Mesodermal cell (in vitro differentiated cells): ENCODE measurements at regions not wholly inside any gene's neighbourhood (a gene's known extent, or its start where the extent isn't known, plus 50 kb on each side); places are given as distances from the start of the nearest gene placed in this dataset.

Experiments used
- H3K27ac ChIP-seq: 2 replicates; pipeline ENCODE4 v1.7.0; 2013; ENCODE audit warnings: mild to moderate bottlenecking, low read depth, low read length, moderate library complexity; ENCODE audit not compliant: severe bottlenecking
- H3K36me3 ChIP-seq: 2 replicates; pipeline ENCODE4 v1.7.1; 2013; ENCODE audit warnings: mild to moderate bottlenecking, low read length, moderate library complexity; ENCODE audit not compliant: control insufficient read depth, insufficient read depth
- H3K4me1 ChIP-seq: one replicate; pipeline ENCODE4 v1.7.1; 2013; ENCODE audit warnings: mild to moderate bottlenecking, low read length; ENCODE audit not compliant: insufficient read depth, control insufficient read depth, poor library complexity, severe bottlenecking
- H3K4me3 ChIP-seq: 2 replicates; pipeline ENCODE4 v1.7.0; 2013; ENCODE audit warnings: low read length, control low read depth, mild to moderate bottlenecking; ENCODE audit not compliant: insufficient read depth, poor library complexity, severe bottlenecking; ENCODE audit errors: extremely low read depth
- H3K9me3 ChIP-seq: 2 replicates; pipeline ENCODE4 v1.7.1; 2013; ENCODE audit warnings: mild to moderate bottlenecking, low read length, moderate library complexity; ENCODE audit not compliant: control insufficient read depth
- WGBS, 2 experiments: methylation state at CpG; one replicate each; pipeline ENCODE4 v1.1.5; 2013; ENCODE audit warnings: missing lambda C conversion rate in 2 of 2; ENCODE audit not compliant: insufficient coverage in 2 of 2; 5-methylcytosine and 5-hydroxymethylcytosine counted together

DNA sequence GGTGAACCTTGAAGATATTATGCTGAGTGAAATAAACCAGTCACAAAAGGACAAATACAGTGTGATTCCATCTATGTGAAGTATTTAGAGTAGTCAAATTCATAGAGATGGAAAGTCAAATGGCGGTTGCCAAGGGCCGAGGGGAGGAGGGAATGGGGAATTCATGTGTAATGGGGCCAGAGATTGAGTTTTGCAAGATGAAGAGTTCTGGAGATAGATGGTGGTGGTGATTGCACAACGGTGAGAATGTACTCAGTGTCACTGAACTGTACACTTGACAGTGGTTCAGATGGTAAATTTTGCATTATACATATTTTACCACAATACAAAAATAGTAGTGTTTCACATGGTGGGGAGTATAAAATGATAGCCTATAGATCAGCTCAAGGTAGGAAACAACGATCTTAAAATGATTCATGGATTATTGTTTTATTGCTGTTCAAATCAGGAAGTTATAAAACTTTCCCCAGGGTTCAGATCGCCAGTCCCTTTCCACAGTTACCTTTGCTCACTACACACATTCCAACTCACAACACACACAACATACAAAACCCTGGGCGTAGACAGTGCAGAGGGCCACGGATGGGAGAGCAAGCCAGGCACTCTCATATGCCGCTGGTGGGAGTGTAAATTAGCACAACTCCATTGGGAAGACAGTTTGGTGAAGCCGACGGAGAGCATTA, 219.9 kb downstream of the ZIC5 start:
- 95 to 96% methylated on average over 4 to 5 of the region's 10 CpGs for WGBS, 2 experiments
- H3K4me1 ChIP-seq, result peaks cover 11% of the 10 kb centered on the region
- no peaks in the 10 kb centered on the region for H3K9me3 ChIP-seq
- no peak overlapping the region for H3K4me3 ChIP-seq
- no peaks in the 10 kb centered on the region for H3K36me3 ChIP-seq
- H3K27ac ChIP-seq, result no peak overlapping the region

DNA sequence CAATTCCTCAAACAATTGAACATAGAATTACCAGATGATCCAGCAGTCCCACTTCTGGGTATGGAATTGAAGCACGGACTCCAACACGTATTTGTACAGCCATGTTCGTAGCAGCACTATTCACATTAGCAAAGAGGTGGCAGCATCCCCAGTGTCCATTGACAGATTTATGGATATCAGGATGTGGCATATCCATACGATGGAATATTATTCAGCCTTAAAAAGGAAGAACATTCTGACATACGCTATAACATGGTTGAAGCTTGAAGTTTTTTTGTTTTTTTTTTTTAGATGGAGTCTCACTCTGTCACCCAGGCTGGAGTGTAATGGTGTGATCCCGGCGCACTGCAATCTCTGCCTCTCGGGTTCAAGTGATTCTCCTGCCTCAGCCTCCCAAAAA, 220.6 kb downstream of the ZIC5 start:
- no peak overlapping the region for H3K4me3 ChIP-seq
- no peaks in the 10 kb centered on the region for H3K36me3 ChIP-seq
- no peaks in the 10 kb centered on the region for H3K9me3 ChIP-seq
- peaks cover 5% of the 10 kb centered on the region for H3K4me1 ChIP-seq
- no peak overlapping the region for H3K27ac ChIP-seq
- WGBS, 2 experiments, result 97% methylated on average over 5 to 7 of the region's 8 CpGs

DNA sequence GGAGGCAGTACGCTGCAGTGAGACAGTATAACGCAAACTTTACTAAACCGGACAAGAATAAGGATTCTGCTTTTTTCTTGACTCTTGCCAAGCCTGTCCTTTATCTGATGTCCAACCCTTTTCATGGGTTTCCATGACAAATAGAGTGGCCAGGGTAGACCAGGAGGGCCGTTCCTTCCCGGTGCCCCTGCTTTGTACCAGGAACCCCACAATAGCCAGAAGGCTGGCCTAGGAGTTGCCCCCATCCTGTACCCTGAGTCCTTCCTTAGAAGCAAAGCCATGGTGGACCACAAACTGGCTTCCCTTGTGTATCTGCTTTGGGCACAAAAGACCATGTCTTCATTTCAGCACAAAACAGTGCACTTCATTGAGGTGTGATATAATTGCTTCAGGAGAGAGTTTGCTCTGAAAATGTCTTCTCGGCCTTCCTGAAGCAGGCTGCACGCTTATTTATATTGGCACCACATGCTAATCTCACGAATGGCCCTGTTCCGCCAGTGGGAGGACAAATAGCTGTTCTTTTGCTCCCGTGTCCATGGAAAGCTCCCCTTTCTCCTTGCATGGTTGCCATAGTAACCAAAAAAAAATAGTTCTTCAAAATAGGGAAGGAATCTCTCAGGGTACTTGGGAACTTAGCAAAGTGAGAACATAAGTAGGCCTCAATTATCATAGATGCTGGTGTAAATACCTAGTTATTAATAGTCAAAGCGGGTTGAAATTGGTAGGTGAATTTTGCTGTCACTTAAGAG, 222.1 kb downstream of the ZIC5 start:
- no peak overlapping the region for H3K4me3 ChIP-seq
- H3K9me3 ChIP-seq, result no peaks in the 10 kb centered on the region
- H3K4me1 ChIP-seq, result no peaks in the 10 kb centered on the region
- no peak overlapping the region for H3K27ac ChIP-seq
- no peaks in the 10 kb centered on the region for H3K36me3 ChIP-seq
- WGBS, 2 experiments, result 88 to 91% methylated on average over 9 of the region's 11 CpGs

DNA sequence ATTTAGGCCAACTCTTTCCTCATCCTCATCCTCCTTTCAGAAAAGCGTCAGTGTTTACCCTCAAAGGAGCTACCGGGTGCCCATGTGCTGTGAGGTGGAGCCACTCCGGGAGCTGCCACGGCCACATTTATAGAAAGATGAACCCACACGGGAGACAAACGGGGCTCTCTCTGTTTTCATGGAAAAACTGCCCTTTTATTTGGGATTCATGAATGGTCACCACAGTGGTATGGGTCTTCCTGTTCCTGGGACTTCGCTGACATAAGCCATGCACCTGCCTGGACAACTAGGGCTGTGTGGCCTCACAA, 224.2 kb downstream of the ZIC5 start:
- Histone ChIP-seq H3K4me3 (no peak overlapping the region), H3K9me3 (no peaks in the 10 kb centered on the region), H3K36me3 (no peaks in the 10 kb centered on the region), H3K4me1 (no peaks in the 10 kb centered on the region), H3K27ac (no peak overlapping the region)
- 35 to 43% methylated on average over 7 of the region's 7 CpGs for WGBS, 2 experiments

DNA sequence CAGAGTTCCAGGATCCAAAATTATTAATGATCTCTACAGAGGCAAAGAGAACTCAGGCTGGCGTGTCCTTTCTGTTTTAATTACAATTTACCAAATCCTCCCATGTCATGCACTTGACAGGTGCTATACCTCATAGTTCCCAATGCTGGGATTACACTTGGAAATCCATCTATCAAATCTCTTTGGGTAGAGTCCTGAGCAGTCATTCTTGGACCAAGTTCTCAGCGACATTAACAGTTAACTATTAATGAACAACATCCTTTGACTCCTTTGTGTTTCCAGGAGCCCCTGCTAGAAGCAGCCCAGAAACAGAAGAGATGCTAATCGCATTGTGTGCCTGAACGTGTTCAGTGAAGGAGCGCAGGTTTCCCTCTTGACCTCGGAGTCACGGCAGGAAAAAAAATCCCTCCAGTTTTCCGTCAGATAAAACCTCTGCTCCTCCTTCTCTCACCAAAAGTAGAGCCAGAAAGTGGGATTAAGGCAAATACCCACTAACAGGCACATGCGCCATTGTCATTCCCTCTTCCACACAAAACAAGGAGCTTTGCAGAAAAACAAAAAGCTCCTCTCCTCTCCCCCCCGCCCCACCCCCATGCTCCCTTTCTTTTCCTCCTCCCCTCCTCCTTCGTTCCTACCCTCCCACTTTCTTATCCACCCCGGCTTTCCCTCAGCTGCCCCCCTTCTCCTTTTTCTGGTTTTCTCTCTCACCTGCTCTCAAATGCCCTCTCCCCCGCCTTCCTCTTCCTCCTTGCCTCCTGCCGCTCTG, 224.7 kb downstream of the ZIC5 start:
- Histone ChIP-seq H3K27ac (no peak overlapping the region), H3K4me1 (no peaks in the 10 kb centered on the region), H3K36me3 (no peaks in the 10 kb centered on the region), H3K4me3 (no peak overlapping the region), H3K9me3 (no peaks in the 10 kb centered on the region)
- WGBS, 2 experiments, result 21 to 22% methylated on average over 3 to 9 of the region's 14 CpGs

DNA sequence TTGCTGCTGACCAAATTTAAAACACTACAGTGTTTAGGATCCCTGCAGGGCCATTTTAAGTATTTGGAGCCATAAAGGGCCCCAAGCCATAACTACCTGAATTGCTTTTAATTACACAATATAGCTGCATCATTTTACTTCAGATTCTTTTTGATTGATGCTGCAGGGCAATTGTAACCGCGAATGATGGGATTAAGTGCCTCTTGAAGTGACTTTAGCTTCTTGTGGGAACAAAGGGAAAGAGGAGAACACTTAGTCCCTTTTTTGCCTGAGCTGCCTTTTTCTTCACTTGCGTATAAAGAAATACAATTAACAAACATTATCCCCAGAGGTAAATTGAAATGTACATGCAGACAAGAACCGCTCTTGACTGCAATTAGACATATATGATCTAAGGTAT, 228.5 kb downstream of the ZIC5 start:
- 80% methylated on average over 1 of the region's 4 CpGs; no CpG with 5 or more reads in 1 of the 2 experiments for WGBS, 2 experiments
- Histone ChIP-seq H3K36me3 (no peaks in the 10 kb centered on the region), H3K27ac (no peak overlapping the region), H3K4me1 (no peaks in the 10 kb centered on the region), H3K9me3 (no peaks in the 10 kb centered on the region), H3K4me3 (no peak overlapping the region)

DNA sequence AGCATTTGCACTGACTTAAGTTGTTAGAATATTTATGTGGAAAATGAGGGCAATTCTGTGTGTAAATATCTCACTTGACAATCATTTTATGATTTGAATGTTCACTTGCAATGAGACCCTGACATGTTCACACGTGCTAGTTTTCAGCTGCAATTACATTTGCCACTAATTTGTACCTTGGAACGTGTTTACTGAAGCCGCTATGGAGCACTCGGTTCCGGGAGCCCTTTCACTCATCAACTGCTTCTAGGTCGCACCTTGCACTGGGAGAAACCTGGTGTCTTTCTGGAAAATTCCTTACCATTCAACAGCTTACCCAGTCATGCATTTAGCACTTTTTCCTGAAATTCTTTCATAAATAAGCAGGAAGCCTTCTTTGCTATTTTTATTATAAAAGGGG, 229.6 kb downstream of the ZIC5 start:
- Histone ChIP-seq H3K4me3 (no peak overlapping the region), H3K27ac (no peak overlapping the region), H3K4me1 (peaks cover 6% of the 10 kb centered on the region), H3K36me3 (no peaks in the 10 kb centered on the region), H3K9me3 (no peaks in the 10 kb centered on the region)
- WGBS, 2 experiments, result 90 to 91% methylated on average over 6 of the region's 6 CpGs

DNA sequence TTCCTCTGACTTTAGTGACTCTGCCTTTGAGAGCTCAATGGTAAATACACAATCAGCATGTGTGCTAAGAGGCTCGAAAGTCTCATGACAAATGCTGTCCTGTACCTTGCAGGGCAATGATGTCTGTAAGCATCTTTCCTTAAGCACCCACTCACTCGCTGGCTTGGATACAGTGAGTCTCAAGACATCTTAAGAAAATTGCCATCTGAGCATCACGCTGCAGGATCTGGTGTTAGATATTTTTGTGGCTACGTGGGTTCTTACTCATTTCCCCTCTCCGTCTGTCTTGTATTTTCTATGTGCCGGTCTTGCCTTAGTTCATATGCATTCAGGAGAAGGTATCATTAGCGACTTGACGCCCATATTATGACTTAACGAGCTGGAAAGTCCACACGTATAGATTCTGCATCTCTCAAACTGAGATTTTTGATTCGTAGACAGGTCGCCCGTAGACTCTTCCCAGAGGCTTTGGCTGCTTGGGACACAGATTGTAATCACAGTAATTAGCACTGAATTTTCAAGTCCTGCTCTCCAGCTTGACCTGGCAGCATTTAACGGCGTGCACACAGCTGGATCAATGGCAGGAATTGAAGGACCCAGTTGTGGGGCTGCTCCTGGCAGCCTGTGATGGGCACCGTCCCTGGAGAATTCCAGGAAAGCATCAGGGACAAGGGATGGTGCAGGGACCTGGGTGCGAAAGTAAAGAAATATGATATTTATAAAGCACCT, 231.2 kb downstream of the ZIC5 start:
- Histone ChIP-seq H3K4me1 (peaks cover 6% of the 10 kb centered on the region), H3K27ac (no peak overlapping the region), H3K9me3 (no peaks in the 10 kb centered on the region), H3K4me3 (no peak overlapping the region), H3K36me3 (no peaks in the 10 kb centered on the region)
- 84 to 91% methylated on average over 13 to 17 of the region's 17 CpGs for WGBS, 2 experiments

DNA sequence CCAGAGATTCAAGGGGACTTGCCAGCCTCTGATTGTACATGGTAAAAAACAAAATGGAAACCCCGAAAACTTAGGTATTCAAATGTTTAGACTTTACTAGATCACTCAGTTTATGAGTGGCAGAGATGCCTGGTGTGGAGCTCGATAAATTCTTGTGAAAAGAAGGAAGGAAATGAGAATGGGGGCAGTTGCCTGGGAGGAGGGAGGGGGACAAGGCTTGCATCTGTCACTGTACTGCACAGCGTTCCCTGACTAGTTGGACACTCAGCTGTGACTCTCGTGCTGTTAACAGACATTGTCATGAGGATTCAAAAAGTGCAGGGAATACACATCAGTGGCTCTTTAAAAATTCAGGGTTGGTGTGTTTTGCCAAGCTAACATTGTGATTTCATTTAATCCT, 232.9 kb downstream of the ZIC5 start:
- peaks cover 13% of the 10 kb centered on the region for H3K4me1 ChIP-seq
- H3K4me3 ChIP-seq, result no peak overlapping the region
- no peaks in the 10 kb centered on the region for H3K9me3 ChIP-seq
- 55 to 74% methylated on average over 3 of the region's 4 CpGs for WGBS, 2 experiments
- no peak overlapping the region for H3K27ac ChIP-seq
- no peaks in the 10 kb centered on the region for H3K36me3 ChIP-seq

DNA sequence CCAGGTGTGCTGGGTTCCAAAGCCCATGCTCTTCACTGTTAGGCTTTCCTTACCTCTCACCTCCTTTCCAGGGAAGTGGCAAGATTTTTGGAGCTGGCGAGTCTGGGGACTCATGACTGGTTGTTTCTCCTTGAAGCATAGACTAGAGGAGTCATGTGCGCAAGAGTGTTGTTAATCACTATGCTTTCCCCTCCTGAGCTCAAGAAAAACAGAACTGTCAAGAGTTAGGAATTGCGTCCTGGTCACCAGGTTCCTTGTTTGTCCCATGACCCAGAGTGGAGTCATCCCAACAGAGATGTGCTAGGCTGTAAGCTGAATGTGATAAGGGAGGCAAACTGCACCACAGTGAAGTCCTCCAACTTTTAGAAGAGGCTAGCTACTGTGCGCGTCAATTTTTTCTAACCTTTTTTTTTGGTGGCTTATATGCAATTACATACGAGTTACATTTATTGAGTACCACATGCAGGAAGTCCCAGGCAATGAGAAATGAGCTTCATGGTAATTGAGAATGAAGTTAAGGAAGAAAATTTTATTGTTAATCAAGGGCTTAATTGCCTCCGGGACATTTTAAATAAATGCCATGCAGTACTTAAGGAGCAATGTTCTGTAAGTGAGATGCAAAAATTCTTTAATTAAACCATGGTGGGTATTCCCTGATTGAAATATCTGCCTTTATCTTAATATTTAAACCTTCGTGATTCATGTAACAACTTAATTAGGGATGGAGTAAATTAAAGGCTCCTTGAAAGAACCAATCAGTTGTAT, 233.9 kb downstream of the ZIC5 start:
- WGBS, 2 experiments, result 90 to 98% methylated on average over 4 to 7 of the region's 8 CpGs
- H3K27ac ChIP-seq, result no peak overlapping the region
- no peak overlapping the region for H3K4me3 ChIP-seq
- no peaks in the 10 kb centered on the region for H3K36me3 ChIP-seq
- peaks cover 18% of the 10 kb centered on the region for H3K4me1 ChIP-seq
- no peaks in the 10 kb centered on the region for H3K9me3 ChIP-seq
